GM18861 (cell line): ENCODE measurements at regions not wholly inside any gene's neighbourhood (a gene's known extent, or its start where the extent isn't known, plus 50 kb on each side); places are given as distances from the start of the nearest gene placed in this dataset.
"Not testable (repeated sequence)": the region's sequence is repeated elsewhere in the genome, so short reads cannot be mapped to it uniquely, and the experiment has no call there.

ENCODE experiments used
- ATAC-seq: cut with Tn5 transposase; IDR thresholded peaks from one replicate; pipeline ENCODE4 v1.9.1; 2021; ENCODE audit not compliant: unreplicated experiment

DNA sequence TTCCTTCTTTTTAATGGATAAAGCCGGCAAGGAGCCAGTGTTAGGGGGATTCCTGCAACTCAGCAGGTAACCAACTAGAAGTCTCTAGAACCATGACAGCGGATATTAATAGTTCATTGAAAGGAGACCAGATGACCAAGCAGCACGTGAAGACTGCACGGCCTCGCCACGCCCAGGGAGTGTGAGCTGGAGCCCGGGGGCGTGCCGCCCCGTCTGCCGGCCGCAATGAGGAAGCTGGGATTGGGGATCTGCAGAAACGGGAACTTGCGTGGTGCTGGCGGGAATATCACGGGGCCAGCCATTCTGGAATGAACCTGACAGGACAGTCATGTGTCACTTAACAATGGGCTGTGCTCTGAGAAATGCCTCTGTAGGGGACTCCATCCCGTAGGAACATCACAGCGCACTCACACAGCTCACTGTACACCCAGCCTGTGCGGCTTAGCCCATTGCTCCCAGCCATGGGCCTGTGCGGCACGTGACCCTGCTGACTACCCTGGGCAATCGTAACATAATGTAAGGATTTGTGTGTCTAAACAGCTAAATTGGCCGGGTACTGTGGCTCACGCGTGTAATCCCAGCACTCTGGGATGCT lies 4092.8 kb upstream of the TPTE start:
- ATAC-seq: not testable (repeated sequence)

GRCh38 chr21:6429924-6430323 lies 4091.5 kb upstream of the TPTE start:
- not testable (repeated sequence) for ATAC-seq

GRCh38 chr21:6433149-6433548 lies 4088.2 kb upstream of the TPTE start:
- ATAC-seq: not testable (repeated sequence)

DNA sequence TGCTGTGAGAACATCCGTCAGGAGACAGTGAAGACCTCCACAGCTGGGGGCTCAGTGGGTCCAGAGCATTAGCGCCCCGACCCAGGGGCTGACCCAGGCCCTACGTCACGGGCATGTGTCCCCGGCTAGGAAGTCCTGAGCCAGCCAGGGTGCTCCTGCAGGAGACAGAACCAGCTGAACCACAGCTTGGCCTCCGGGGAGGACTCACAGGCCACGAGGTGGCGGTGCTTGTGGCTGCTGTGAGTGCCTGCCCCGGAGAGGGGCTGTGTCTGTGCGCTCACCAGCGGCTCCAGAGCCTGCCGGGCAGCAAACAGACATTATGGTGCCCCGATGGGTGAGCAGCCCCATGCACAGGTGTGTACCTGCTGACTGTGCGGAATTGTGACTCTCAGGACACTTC lies 4085.2 kb upstream of the TPTE start:
- not testable (repeated sequence) for ATAC-seq

- not testable (repeated sequence) for ATAC-seq
These were observed 4084.2 kb upstream of the TPTE start for GRCh38 chr21:6436971-6437833.

DNA sequence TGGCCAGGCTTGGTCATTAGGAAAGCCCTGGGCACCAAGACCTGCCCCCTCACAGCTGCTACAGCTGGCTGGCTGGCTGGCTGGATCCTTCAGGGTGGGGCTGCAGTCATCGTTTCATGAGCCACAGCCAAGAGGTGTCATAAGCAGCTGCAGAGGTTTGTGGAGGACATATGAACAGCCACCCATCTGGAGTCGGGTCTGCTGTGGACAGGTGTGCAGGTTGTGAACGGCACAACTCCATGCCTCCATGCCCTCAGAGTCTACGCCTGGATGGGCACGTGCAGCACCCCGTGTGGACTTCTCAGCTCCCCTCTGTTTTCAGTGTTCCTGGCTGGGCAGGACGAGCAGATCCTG lies 4083.6 kb upstream of the TPTE start:
- not testable (repeated sequence) for ATAC-seq

DNA sequence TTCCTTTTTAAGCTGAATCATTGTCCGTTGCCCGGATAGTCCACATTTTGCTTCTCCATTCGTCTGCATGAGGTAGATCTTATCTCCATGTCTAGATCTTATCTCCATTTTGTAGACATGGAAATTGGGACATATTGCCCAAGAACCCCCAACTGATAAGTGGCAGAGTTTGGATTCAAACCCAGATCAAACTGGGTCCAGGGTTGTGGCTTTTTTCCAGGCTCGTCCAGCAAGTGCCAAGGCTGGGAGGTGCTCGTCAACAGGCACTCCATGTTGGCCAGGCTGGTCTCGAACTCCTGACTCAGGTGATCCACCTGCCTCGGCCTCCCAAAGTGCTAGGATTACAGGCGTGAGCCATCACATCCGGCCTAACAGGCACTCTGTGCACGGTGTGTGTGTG lies 4082.3 kb upstream of the TPTE start:
- not testable (repeated sequence) for ATAC-seq

DNA sequence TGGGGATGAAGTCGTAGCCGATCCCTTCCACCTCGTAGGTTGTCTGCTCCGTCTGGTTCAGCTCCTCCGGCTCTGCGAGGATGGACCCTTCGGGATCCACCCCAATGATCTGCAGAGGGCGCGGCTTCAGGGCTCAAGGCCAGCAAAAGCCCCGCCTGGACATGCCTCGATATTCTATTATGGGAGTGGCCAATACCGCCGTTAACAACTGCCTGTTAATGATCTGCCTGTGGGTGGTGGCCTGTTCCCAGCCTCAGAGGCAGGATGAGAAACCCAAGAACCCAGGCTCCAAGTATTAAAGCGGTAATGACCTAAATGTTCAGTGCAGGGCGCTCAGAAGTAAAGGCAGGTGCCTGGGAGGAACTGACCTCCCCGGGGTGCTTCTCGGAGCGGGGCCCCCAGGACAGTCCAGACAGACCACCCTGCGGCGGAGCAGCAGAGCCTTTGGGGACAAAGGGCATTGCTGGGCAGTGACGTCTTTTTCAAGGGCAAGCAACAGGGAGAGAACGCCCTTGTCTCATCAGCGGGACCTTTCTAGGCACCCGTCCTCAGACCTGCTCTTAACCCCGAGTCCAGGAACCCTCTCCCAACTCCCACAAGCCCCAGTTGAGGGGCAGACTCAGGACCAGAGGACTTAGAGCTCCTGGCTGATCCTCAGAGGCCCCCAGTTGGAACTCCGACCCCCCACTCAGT lies 4066.6 kb upstream of the TPTE start:
- ATAC-seq: not testable (repeated sequence)

- ATAC-seq: not testable (repeated sequence)
These were observed 4065.2 kb upstream of the TPTE start for GRCh38 chr21:6456011-6456661.

GRCh38 chr21:6459761-6460160 lies 4061.6 kb upstream of the TPTE start:
- ATAC-seq: not testable (repeated sequence)

DNA sequence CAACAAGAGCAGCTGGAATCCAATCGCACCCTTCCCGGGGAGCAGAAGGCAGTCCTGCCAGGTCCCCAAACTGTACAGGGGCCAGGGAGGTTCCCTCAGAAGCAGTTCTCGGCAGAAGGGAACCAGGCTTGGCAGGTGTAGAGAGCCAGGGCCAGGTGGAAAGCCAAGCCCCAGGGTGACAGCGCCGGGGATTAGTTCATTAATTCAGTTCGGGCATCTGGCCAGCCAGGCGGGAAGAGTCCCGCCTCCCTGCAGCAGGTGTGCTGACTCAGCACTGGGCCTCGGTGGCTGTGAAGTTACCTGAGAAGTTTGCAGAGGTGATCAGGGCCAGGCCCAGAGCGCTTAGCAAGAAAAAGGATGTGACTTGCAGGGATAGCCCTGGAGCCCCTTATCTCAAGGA lies 4060.0 kb upstream of the TPTE start:
- not testable (repeated sequence) for ATAC-seq

GRCh38 chr21:6464419-6464818 lies 4057.0 kb upstream of the TPTE start:
- not testable (repeated sequence) for ATAC-seq

GRCh38 chr21:6466081-6466698 lies 4055.2 kb upstream of the TPTE start:
- ATAC-seq: not testable (repeated sequence)

DNA sequence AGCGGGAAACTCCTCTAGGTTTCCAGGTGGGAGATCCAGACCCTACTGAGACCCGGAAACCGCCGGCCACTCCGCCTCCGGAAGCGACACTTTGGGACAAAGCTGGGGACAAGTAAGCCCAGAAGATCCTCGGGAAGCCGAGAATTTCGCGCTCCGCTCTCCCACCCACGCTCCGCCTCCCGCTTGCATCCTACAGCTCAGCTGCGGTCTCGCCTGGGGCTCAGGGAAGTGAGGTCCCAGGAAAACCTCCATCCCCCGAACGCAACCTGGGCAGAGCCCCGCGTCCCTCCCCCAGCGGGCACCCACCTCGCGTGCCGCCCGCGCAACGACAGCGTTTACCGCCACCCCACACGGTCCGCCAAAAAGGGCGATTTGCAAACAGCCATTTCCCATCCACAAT lies 4054.7 kb upstream of the TPTE start:
- ATAC-seq: not testable (repeated sequence)

GRCh38 chr21:6467189-6467774 lies 4054.1 kb upstream of the TPTE start:
- ATAC-seq: not testable (repeated sequence)

GRCh38 chr21:6467907-6468306 lies 4053.5 kb upstream of the TPTE start:
- ATAC-seq: not testable (repeated sequence)

DNA sequence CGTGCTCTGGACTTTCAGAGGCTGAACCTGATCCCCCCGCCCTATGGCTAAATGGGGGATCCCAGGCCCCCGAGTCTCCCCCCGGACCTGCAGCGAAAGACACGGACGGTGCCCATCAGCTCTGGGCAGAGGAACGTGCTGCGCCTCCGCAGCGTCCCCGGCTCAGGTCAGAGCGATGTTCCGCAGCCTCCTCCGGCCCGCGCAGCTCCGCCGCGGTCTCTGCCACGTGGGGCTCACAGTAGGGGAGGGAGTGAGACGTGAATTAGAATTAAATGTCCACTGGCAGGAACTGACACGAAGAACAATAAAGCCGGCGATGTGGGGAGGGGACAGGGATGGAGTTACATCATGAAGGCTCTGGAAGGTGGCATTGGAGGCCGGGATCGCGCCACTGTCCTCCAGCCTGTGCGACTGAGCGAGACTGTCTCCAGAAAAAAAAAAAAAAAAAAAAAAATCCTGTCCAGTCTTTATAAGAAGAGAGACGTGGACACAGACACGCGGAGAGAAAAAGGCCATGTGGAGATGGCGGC lies 4053.0 kb upstream of the TPTE start:
- ATAC-seq: not testable (repeated sequence)

GRCh38 chr21:6474250-6474968 lies 4047.0 kb upstream of the TPTE start:
- ATAC-seq: not testable (repeated sequence)

DNA sequence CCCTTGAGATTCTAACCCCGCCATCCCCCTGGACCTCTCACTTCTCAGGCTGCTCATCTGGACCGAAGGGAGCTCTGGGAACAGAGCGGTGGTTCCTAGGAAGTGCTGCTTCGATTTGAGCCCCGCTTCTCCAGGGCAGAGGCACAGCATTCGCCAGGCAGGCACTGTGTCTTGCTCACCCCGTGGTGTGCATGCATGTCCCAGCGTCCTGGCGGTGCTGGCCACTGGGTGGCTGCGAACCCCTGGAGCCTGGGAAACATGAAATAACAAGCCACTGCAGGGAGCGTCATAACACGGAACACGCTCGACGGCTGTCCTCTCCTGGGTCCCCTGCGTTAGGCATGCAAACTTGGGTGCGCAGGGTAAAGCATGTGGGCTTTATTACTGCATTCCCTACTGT lies 4040.3 kb upstream of the TPTE start:
- ATAC-seq: not testable (repeated sequence)
